Fibroblast of pulmonary artery (primary cell): ENCODE measurements at regions not wholly inside any gene's neighbourhood (a gene's known extent, or its start where the extent isn't known, plus 50 kb on each side); places are given as distances from the start of the nearest gene placed in this dataset.
A peak's percentile ranks its signal among the peaks of the same experiment; 100 is the strongest.

ENCODE experiments used
- DNase-seq: peaks from one replicate; pipeline ENCODE4 v3.0.0-alpha.2; 2010; ENCODE audit warnings: low read depth
- H3K4me3 ChIP-seq: replicated peaks from 2 replicates; pipeline ENCODE4 v1.5.1; 2011; ENCODE audit warnings: low read depth, mild to moderate bottlenecking, control low read depth, low read length, moderate library complexity
- CTCF ChIP-seq: IDR thresholded peaks from 2 replicates; pipeline ENCODE4 v1.5.1; 2011; ENCODE audit warnings: mild to moderate bottlenecking, control low read depth, low read length, inconsistent platforms; ENCODE audit errors: missing control alignments

- no peak overlapping the region for H3K4me3 ChIP-seq
- no peak for DNase-seq
- TF ChIP-seq CTCF = no peak
These were observed 542.8 kb downstream of the GRXCR1 start for GRCh38 chr4:43435291-43435690.

DNA sequence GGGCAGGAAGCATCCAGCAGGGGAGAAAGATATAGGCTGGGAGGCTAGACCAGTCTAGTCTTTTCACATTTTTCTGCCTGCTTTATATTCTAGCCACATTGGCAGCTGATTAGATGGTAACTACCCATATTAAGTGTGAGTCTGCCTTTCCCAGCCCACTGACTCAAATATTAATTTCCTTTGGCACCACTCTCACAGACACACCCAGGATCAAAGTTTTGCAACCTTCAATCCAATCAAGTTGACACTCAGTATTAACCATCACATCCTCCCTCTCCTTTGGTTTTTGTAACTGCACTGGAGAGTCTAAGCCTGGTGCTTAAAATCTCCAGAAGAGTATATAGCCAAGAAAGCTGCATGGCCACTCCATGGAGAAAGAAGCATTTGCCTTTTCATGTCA lies 560.4 kb downstream of the GRXCR1 start:
- no peak overlapping the region for H3K4me3 ChIP-seq
- no peak for TF ChIP-seq CTCF
- DNase-seq = no peak

- H3K4me3 ChIP-seq = no peak overlapping the region
- TF ChIP-seq CTCF = no peak
- DNase-seq = peak; percentile 87
These were observed 563.9 kb downstream of the GRXCR1 start for GRCh38 chr4:43456383-43456782.

DNA sequence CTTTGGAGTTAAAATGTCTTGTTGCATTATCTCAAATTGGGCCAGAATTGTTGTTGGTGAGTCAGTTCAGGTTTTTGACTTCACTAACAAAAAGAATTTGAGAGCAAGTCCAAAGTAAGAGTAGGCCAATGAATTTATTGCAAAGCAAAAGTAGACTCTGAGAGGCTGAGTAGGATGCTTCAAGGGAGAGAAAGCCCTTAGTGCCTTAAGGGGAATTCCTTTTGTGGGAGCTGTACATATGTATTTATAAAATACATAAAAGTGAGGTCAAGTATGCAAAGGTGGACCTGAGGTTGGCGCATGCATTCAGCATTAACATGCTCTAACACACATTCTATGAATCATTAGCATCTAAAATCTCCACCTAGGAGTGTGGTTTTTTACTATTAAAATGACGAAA lies 565.4 kb downstream of the GRXCR1 start:
- no peak for DNase-seq
- H3K4me3 ChIP-seq = no peak overlapping the region
- no peak for TF ChIP-seq CTCF

- no peak overlapping the region for H3K4me3 ChIP-seq
- TF ChIP-seq CTCF = no peak
- no peak for DNase-seq
These were observed 565.8 kb downstream of the GRXCR1 start for GRCh38 chr4:43458293-43458692.

GRCh38 chr4:43471950-43472349 lies 579.4 kb downstream of the GRXCR1 start:
- no peak overlapping the region for H3K4me3 ChIP-seq
- peak; percentile 24 for TF ChIP-seq CTCF

DNA sequence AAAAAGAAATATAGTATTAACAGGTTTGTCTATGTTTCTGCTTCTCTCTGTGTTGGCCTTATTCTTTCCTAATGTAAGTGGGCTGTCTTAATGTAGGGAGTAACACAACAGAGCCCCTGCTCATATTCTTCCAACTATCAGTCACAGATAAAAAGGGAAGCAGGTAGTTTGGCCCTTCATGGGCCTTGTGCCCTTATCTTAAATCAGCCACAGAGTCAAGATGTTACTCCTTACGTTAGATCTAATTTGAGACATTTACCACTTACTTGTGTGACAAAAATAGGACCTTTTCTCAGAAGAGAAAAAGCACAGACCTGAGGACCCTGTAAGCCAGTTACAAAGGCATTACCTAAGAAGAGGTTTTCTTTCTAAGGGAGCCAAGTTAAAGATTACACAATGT lies 589.0 kb downstream of the GRXCR1 start:
- DNase-seq = no peak
- TF ChIP-seq CTCF = no peak

More at GRCh38 chr4:43471950-43472349, 579.4 kb downstream of the GRXCR1 start:
- no peak for DNase-seq

More for the DNA sequence above, 589.0 kb downstream of the GRXCR1 start:
- H3K4me3 ChIP-seq = no peak overlapping the region
